Uterus (tissue), 3 donors: ENCODE measurements at regions not wholly inside any gene's neighbourhood (a gene's known extent, or its start where the extent isn't known, plus 50 kb on each side); places are given as distances from the start of the nearest gene placed in this dataset.

Experiments used
- DNase-seq, 2 donors: peaks; one replicate each; pipeline ENCODE4 v3.0.0-alpha.2; 2019 to 2020
- H3K27ac ChIP-seq, 2 donors: fragments of 200-600 bp; sonication (generic); 1 replicate in 1 of 2; 2 replicates in 1 of 2; pipeline ENCODE4 v1.5.1; 2016 to 2018
- H3K27me3 ChIP-seq, 2 donors: fragments of 200-600 bp; sonication (generic); one replicate each; pipeline ENCODE4 v1.5.1; 2018 to 2019; ENCODE audit warnings: control low read depth in 1 of 2
- H3K36me3 ChIP-seq, 2 donors: fragments of 200-600 bp; sonication (generic); one replicate each; pipeline ENCODE4 v1.5.1; 2019; ENCODE audit warnings: control low read depth in 1 of 2
- H3K4me1 ChIP-seq, 2 donors: fragments of 200-600 bp; sonication (generic); one replicate each; pipeline ENCODE4 v1.5.1; 2018 to 2019; ENCODE audit warnings: control low read depth in 1 of 2
- H3K4me3 ChIP-seq, 2 donors: fragments of 200-600 bp; sonication (generic); 1 replicate in 1 of 2; 2 replicates in 1 of 2; pipeline ENCODE4 v1.5.1; 2018 to 2019; ENCODE audit warnings: mild to moderate bottlenecking in 1 of 2
- H3K9me3 ChIP-seq, 2 donors: fragments of 200-600 bp; sonication (generic); one replicate each; pipeline ENCODE4 v1.5.1; 2019; ENCODE audit warnings: control low read depth in 1 of 2
- CTCF ChIP-seq, 4 experiments: fragments of 200-600 bp in 2 of 4; fragments of 450-650 bp in 2 of 4; sonication (generic) in 2 of 4; IDR thresholded peaks; one replicate each; pipeline ENCODE4 v1.5.1; 2016 to 2019; ENCODE audit warnings: antibody characterized with exemption in 4 of 4, mild to moderate bottlenecking in 2 of 4, moderate library complexity in 1 of 4
- POLR2A ChIP-seq, 2 donors: fragments of 450-650 bp; IDR thresholded peaks; one replicate each; pipeline ENCODE4 v1.6.1; 2016; ENCODE audit warnings: antibody characterized with exemption in 2 of 2, mild to moderate bottlenecking in 1 of 2, moderate library complexity in 1 of 2
- intact Hi-C: fragments of 100-400 bp; cut with DNase I; formaldehyde crosslinking; loops from one replicate; pipeline ENCODE4 v1.15.1; 2023; ENCODE audit warnings: low total_unique reads
- donor health status: DM: yes; HTN: yes; CAD: no.

- Histone ChIP-seq H3K27me3 (no peaks in the 10 kb centered on the region), H3K36me3 (no peaks in the 10 kb centered on the region), H3K4me1 (no peaks in the 10 kb centered on the region), H3K27ac (no peak overlapping the region), H3K4me3 (no peak overlapping the region), H3K9me3 (no peaks in the 10 kb centered on the region)
- intact Hi-C loops: no loop called here
- no peak for TF ChIP-seq CTCF (IDR thresholded peaks at IDR 0.05)
- no peak for TF ChIP-seq POLR2A (IDR thresholded peaks at IDR 0.05)
- no peak for DNase-seq
Observed at GRCh38 chr1:195799016-195799415, 809.2 kb downstream of the KCNT2 start.

GRCh38 chr1:195794225-195794624 is 814.0 kb downstream of the KCNT2 start:
- H3K9me3 ChIP-seq: no peaks in the 10 kb centered on the region
- H3K27ac ChIP-seq: no peak overlapping the region
- no peak for DNase-seq
- no peaks in the 10 kb centered on the region for H3K4me1 ChIP-seq
- no peak overlapping the region for H3K4me3 ChIP-seq
- TF ChIP-seq CTCF (IDR thresholded peaks at IDR 0.05): no peak
- TF ChIP-seq POLR2A (IDR thresholded peaks at IDR 0.05): no peak
- no peaks in the 10 kb centered on the region for H3K36me3 ChIP-seq
- intact Hi-C loops: no loop called here
- no peaks in the 10 kb centered on the region for H3K27me3 ChIP-seq

- no peak for DNase-seq
- TF ChIP-seq CTCF (IDR thresholded peaks at IDR 0.05) (no peak), POLR2A (IDR thresholded peaks at IDR 0.05) (no peak)
- no peaks in the 10 kb centered on the region for H3K4me1 ChIP-seq
- no peaks in the 10 kb centered on the region for H3K9me3 ChIP-seq
- no peaks in the 10 kb centered on the region for H3K27me3 ChIP-seq
- no peak overlapping the region for H3K4me3 ChIP-seq
- no peak overlapping the region for H3K27ac ChIP-seq
- intact Hi-C loops: no loop called here
- H3K36me3 ChIP-seq: no peaks in the 10 kb centered on the region
Observed at GRCh38 chr1:195791796-195792195, 816.4 kb downstream of the KCNT2 start.

- TF ChIP-seq POLR2A (IDR thresholded peaks at IDR 0.05): no peak
- TF ChIP-seq CTCF (IDR thresholded peaks at IDR 0.05): no peak
- intact Hi-C loops: no loop called here
- Histone ChIP-seq H3K36me3 (no peaks in the 10 kb centered on the region), H3K4me1 (no peaks in the 10 kb centered on the region), H3K27me3 (no peaks in the 10 kb centered on the region), H3K9me3 (no peaks in the 10 kb centered on the region), H3K4me3 (no peak overlapping the region), H3K27ac (no peak overlapping the region)
- DNase-seq: no peak
Observed at GRCh38 chr1:195790514-195791168, 817.6 kb downstream of the KCNT2 start.

GRCh38 chr1:195789321-195789720 is 818.9 kb downstream of the KCNT2 start:
- H3K27me3 ChIP-seq: no peaks in the 10 kb centered on the region
- H3K27ac ChIP-seq: no peak overlapping the region
- H3K36me3 ChIP-seq: no peaks in the 10 kb centered on the region
- no peak for DNase-seq
- TF ChIP-seq CTCF (IDR thresholded peaks at IDR 0.05): no peak
- no peak for TF ChIP-seq POLR2A (IDR thresholded peaks at IDR 0.05)
- H3K4me1 ChIP-seq: no peaks in the 10 kb centered on the region
- H3K9me3 ChIP-seq: no peaks in the 10 kb centered on the region
- H3K4me3 ChIP-seq: no peak overlapping the region
- intact Hi-C loops: no loop called here
